ENCODE measurements at regions not wholly inside any gene's neighbourhood (a gene's known extent, or its start where the extent isn't known, plus 50 kb on each side); places are given as distances from the start of the nearest gene placed in this dataset.

GRCh38 chr18:60024857-60025256 lies 125.1 kb downstream of the PMAIP1 start:
- H3K4me2 ChIP-seq = no peak overlapping the region
- no peak for TF ChIP-seq CTCF (IDR thresholded peaks at IDR 0.05; ENCODE audit: poor library complexity)
- TF ChIP-seq EZH2phosphoT487 (IDR thresholded peaks at IDR 0.05; ENCODE audit: low read depth, severe bottlenecking, unreplicated experiment) = no peak
- no peak overlapping the region for H2AFZ ChIP-seq
- no peaks in the 10 kb centered on the region for H3K9me3 ChIP-seq (ENCODE audit: low read depth)
- no peaks in the 10 kb centered on the region for H3K36me3 ChIP-seq (replicated peaks; ENCODE audit: insufficient read depth, low read depth)
- no peaks in the 10 kb centered on the region for H4K20me1 ChIP-seq (ENCODE audit: insufficient read depth, poor library complexity, severe bottlenecking)
- no peaks in the 10 kb centered on the region for H3K4me1 ChIP-seq (ENCODE audit: insufficient read depth)
- H3K27me3 ChIP-seq = no peaks in the 10 kb centered on the region
- no peaks in the 10 kb centered on the region for H3K9me2 ChIP-seq (replicated peaks; ENCODE audit: insufficient read depth)
- no peaks in the 10 kb centered on the region for H3K79me2 ChIP-seq
- no peak overlapping the region for H3K4me3 ChIP-seq
- DNase-seq (ENCODE audit: low spot score) = no peak
- H3K27ac ChIP-seq = peak overlapping the region; percentile 33

- H3K9me2 ChIP-seq (replicated peaks; ENCODE audit: insufficient read depth) = no peaks in the 10 kb centered on the region
- H3K4me2 ChIP-seq = no peak overlapping the region
- DNase-seq (ENCODE audit: low spot score) = no peak
- no peaks in the 10 kb centered on the region for H3K79me2 ChIP-seq
- H4K20me1 ChIP-seq (ENCODE audit: insufficient read depth, poor library complexity, severe bottlenecking) = no peaks in the 10 kb centered on the region
- no peak for TF ChIP-seq CTCF (IDR thresholded peaks at IDR 0.05; ENCODE audit: poor library complexity)
- TF ChIP-seq EZH2phosphoT487 (IDR thresholded peaks at IDR 0.05; ENCODE audit: low read depth, severe bottlenecking, unreplicated experiment) = no peak
- TF ChIP-seq EZH2 (IDR thresholded peaks at IDR 0.05; ENCODE audit: borderline replicate concordance) = no peak
- H3K4me3 ChIP-seq = no peak overlapping the region
- H3K9me3 ChIP-seq (ENCODE audit: low read depth) = no peaks in the 10 kb centered on the region
- no peak overlapping the region for H2AFZ ChIP-seq
- H3K27me3 ChIP-seq = no peaks in the 10 kb centered on the region
- H3K4me1 ChIP-seq (ENCODE audit: insufficient read depth) = no peaks in the 10 kb centered on the region
- no peaks in the 10 kb centered on the region for H3K36me3 ChIP-seq (replicated peaks; ENCODE audit: insufficient read depth, low read depth)
- 66% methylated on average over 3 of the region's 3 CpGs for WGBS (ENCODE audit: low lambda C conversion rate, missing lambda C conversion rate)
- peak overlapping the region; percentile 33 for H3K27ac ChIP-seq
Observed at GRCh38 chr18:60024345-60024744, 124.5 kb downstream of the PMAIP1 start.

GRCh38 chr18:60022671-60023276 lies 123.0 kb downstream of the PMAIP1 start:
- Histone ChIP-seq H3K4me1 (ENCODE audit: insufficient read depth) (no peaks in the 10 kb centered on the region), H3K36me3 (replicated peaks; ENCODE audit: insufficient read depth, low read depth) (no peaks in the 10 kb centered on the region), H3K4me3 (no peak overlapping the region), H3K9me2 (replicated peaks; ENCODE audit: insufficient read depth) (no peaks in the 10 kb centered on the region), H3K9me3 (ENCODE audit: low read depth) (no peaks in the 10 kb centered on the region), H2AFZ (no peak overlapping the region), H4K20me1 (ENCODE audit: insufficient read depth, poor library complexity, severe bottlenecking) (no peaks in the 10 kb centered on the region), H3K27ac (no peak overlapping the region), H3K79me2 (no peaks in the 10 kb centered on the region), H3K27me3 (no peaks in the 10 kb centered on the region), H3K4me2 (no peak overlapping the region)
- no peak for DNase-seq (ENCODE audit: low spot score)
- TF ChIP-seq CTCF (IDR thresholded peaks at IDR 0.05; ENCODE audit: poor library complexity) (no peak), EZH2phosphoT487 (IDR thresholded peaks at IDR 0.05; ENCODE audit: low read depth, severe bottlenecking, unreplicated experiment) (no peak), EZH2 (IDR thresholded peaks at IDR 0.05; ENCODE audit: borderline replicate concordance) (no peak)
- 89% methylated on average over 2 of the region's 2 CpGs for WGBS (ENCODE audit: low lambda C conversion rate, missing lambda C conversion rate)

- H3K36me3 ChIP-seq (replicated peaks; ENCODE audit: insufficient read depth, low read depth) = no peaks in the 10 kb centered on the region
- DNase-seq (ENCODE audit: low spot score) = no peak
- no peaks in the 10 kb centered on the region for H3K9me3 ChIP-seq (ENCODE audit: low read depth)
- no peak overlapping the region for H3K27ac ChIP-seq
- no peak for TF ChIP-seq CTCF (IDR thresholded peaks at IDR 0.05; ENCODE audit: poor library complexity)
- no peak for TF ChIP-seq EZH2phosphoT487 (IDR thresholded peaks at IDR 0.05; ENCODE audit: low read depth, severe bottlenecking, unreplicated experiment)
- no peak for TF ChIP-seq EZH2 (IDR thresholded peaks at IDR 0.05; ENCODE audit: borderline replicate concordance)
- H3K4me3 ChIP-seq = no peak overlapping the region
- H3K4me2 ChIP-seq = no peak overlapping the region
- H3K9me2 ChIP-seq (replicated peaks; ENCODE audit: insufficient read depth) = no peaks in the 10 kb centered on the region
- no peaks in the 10 kb centered on the region for H4K20me1 ChIP-seq (ENCODE audit: insufficient read depth, poor library complexity, severe bottlenecking)
- no peaks in the 10 kb centered on the region for H3K27me3 ChIP-seq
- no peaks in the 10 kb centered on the region for H3K4me1 ChIP-seq (ENCODE audit: insufficient read depth)
- H2AFZ ChIP-seq = no peak overlapping the region
- H3K79me2 ChIP-seq = no peaks in the 10 kb centered on the region
Observed at GRCh38 chr18:60021556-60021955, 121.8 kb downstream of the PMAIP1 start.
